CD14-positive monocyte (primary cell): ENCODE measurements at regions not wholly inside any gene's neighbourhood (a gene's known extent, or its start where the extent isn't known, plus 50 kb on each side); places are given as distances from the start of the nearest gene placed in this dataset.
"Not testable (repeated sequence)": the region's sequence is repeated elsewhere in the genome, so short reads cannot be mapped to it uniquely, and the experiment has no call there.

Experiments
- DNase-seq, 3 donors: peaks; one replicate each; pipeline ENCODE4 v3.0.0-alpha.2; 2011 to 2022
- H2AFZ ChIP-seq: 2 replicates; pipeline ENCODE4 v1.6.0; 2012; ENCODE audit warnings: mild to moderate bottlenecking, low read depth, low read length, inconsistent platforms; ENCODE audit not compliant: insufficient read depth, poor library complexity, severe bottlenecking
- H3K27ac ChIP-seq, 2 donors: 1 replicate in 1 of 2; 2 replicates in 1 of 2; pipeline ENCODE4 v1.5.1; 2012 to 2013; ENCODE audit warnings: low read length in 2 of 2, control low read depth in 1 of 2, inconsistent platforms in 1 of 2, low read depth in 1 of 2, mild to moderate bottlenecking in 1 of 2
- H3K27me3 ChIP-seq, 2 donors: one replicate each; pipeline versions ENCODE4 v1.6.0 to v1.6.1; 2011 to 2013; ENCODE audit warnings: low read length in 2 of 2; ENCODE audit not compliant: control insufficient read depth in 2 of 2, insufficient read depth in 2 of 2
- H3K36me3 ChIP-seq, 2 donors: replicated peaks in 1 of 2; 1 replicate in 1 of 2; 2 replicates in 1 of 2; pipeline versions ENCODE4 v1.5.1 to v1.6.1; 2012 to 2013; ENCODE audit warnings: low read length in 2 of 2, control low read depth in 1 of 2, inconsistent platforms in 1 of 2, mild to moderate bottlenecking in 1 of 2; ENCODE audit not compliant: insufficient read depth in 2 of 2, control insufficient read depth in 1 of 2
- H3K4me1 ChIP-seq, 2 donors: 1 replicate in 1 of 2; 2 replicates in 1 of 2; pipeline versions ENCODE4 v1.5.1 to v1.6.1; 2012 to 2013; ENCODE audit warnings: low read length in 2 of 2, control low read depth in 1 of 2, inconsistent platforms in 1 of 2, mild to moderate bottlenecking in 1 of 2, moderate library complexity in 1 of 2; ENCODE audit not compliant: insufficient read depth in 2 of 2, control insufficient read depth in 1 of 2
- H3K4me2 ChIP-seq: replicated peaks from 2 replicates; pipeline ENCODE3; 2012; ENCODE audit warnings: low read length, moderate library complexity, mild to moderate bottlenecking; ENCODE audit not compliant: poor library complexity, severe bottlenecking; ENCODE audit errors: extremely low read depth
- H3K4me3 ChIP-seq, 3 experiments: fragments of 200-600 bp in 1 of 3; sonication (generic) in 1 of 3; replicated peaks in 1 of 3; 1 replicate in 2 of 3; 2 replicates in 1 of 3; pipeline ENCODE4 v1.5.1; 2011 to 2013; ENCODE audit warnings: low read length in 3 of 3, mild to moderate bottlenecking in 3 of 3, control low read depth in 2 of 3, low read depth in 2 of 3, inconsistent platforms in 1 of 3, moderate library complexity in 1 of 3
- H3K79me2 ChIP-seq: 2 replicates; pipeline ENCODE4 v1.6.0; 2012; ENCODE audit warnings: mild to moderate bottlenecking, control low read depth, inconsistent platforms, low read length, moderate library complexity; ENCODE audit not compliant: insufficient read depth
- H3K9ac ChIP-seq: 2 replicates; pipeline ENCODE4 v1.6.0; 2017; ENCODE audit warnings: low read length, mild to moderate bottlenecking; ENCODE audit not compliant: insufficient read depth, poor library complexity, severe bottlenecking
- H3K9me3 ChIP-seq, 2 donors: replicated peaks in 1 of 2; 1 replicate in 1 of 2; 2 replicates in 1 of 2; pipeline versions ENCODE4 v1.5.1 to v1.6.1; 2012 to 2013; ENCODE audit warnings: low read length in 2 of 2, control low read depth in 1 of 2; ENCODE audit not compliant: control insufficient read depth in 1 of 2, insufficient read depth in 1 of 2
- H4K20me1 ChIP-seq: 2 replicates; pipeline ENCODE4 v1.6.0; 2012; ENCODE audit warnings: mild to moderate bottlenecking, low read length, control low read depth, moderate library complexity; ENCODE audit not compliant: insufficient read depth
- H3K27ac Mint-ChIP-seq, 7 donors: one replicate each; pipeline ENCODE4 v1.8.0; 2020; ENCODE audit warnings: mild to moderate bottlenecking in 7 of 7, mixed read lengths in 7 of 7, moderate library complexity in 6 of 7, inconsistent platforms in 2 of 7
- H3K27me3 Mint-ChIP-seq, 3 donors: one replicate each; pipeline ENCODE4 v1.8.0; 2021 to 2022; ENCODE audit warnings: low read depth in 3 of 3, mild to moderate bottlenecking in 3 of 3, mixed read lengths in 3 of 3, moderate library complexity in 3 of 3, inconsistent platforms in 1 of 3
- H3K36me3 Mint-ChIP-seq, 2 donors: one replicate each; pipeline ENCODE4 v1.8.0; 2020; ENCODE audit warnings: mixed read lengths in 2 of 2, inconsistent platforms in 1 of 2, mild to moderate bottlenecking in 1 of 2
- H3K4me1 Mint-ChIP-seq: one replicate; pipeline ENCODE4 v1.8.0; 2020; ENCODE audit warnings: mild to moderate bottlenecking, mixed read lengths
- H3K4me3 Mint-ChIP-seq, 2 donors: one replicate each; pipeline ENCODE4 v1.8.0; 2020; ENCODE audit warnings: mild to moderate bottlenecking in 2 of 2, mixed read lengths in 2 of 2, moderate library complexity in 1 of 2
- H3K9me3 Mint-ChIP-seq, 7 donors: one replicate each; pipeline ENCODE4 v1.8.0; 2020 to 2022; ENCODE audit warnings: mixed read lengths in 7 of 7, mild to moderate bottlenecking in 6 of 7, moderate library complexity in 6 of 7, inconsistent platforms in 2 of 7
- CTCF ChIP-seq: fragments of 200-600 bp; IDR thresholded peaks from one replicate; pipeline ENCODE4 v1.8.0; 2022; ENCODE audit warnings: antibody characterized with exemption, mild to moderate bottlenecking
- WGBS: methylation state at CpG from one replicate; pipeline ENCODE4 v1.1.5; 2013; ENCODE audit warnings: missing lambda C conversion rate; ENCODE audit not compliant: insufficient coverage; 5-methylcytosine and 5-hydroxymethylcytosine counted together
- intact Hi-C, 2 donors: fragments of 100-400 bp; cut with micrococcal nuclease; formaldehyde crosslinking; loops; one replicate each; pipeline versions ENCODE4 v1.15.0 to v1.15.1; 2023

GRCh38 chr1:238690415-238690814 is 696.0 kb upstream of the CHRM3 start:
- intact Hi-C loops: no loop called here
- Mint-ChIP-seq H3K4me3 (no peak overlapping the region), H3K9me3 (peaks cover 0 to 2% (median 0%) of the 10 kb centered on the region in 7 donors)

GRCh38 chr1:238684576-238684975 is 701.8 kb upstream of the CHRM3 start:
- H3K4me2 ChIP-seq, H4K20me1 ChIP-seq, H3K36me3 ChIP-seq, H3K27ac ChIP-seq, H3K27me3 ChIP-seq, H3K79me2 ChIP-seq, H3K4me3 ChIP-seq, H3K9me3 ChIP-seq, H3K27me3 Mint-ChIP-seq, intact Hi-C loops, H2AFZ ChIP-seq, H3K9ac ChIP-seq, H3K4me3 Mint-ChIP-seq, H3K4me1 ChIP-seq, DNase-seq, H3K36me3 Mint-ChIP-seq, H3K4me1 Mint-ChIP-seq, H3K27ac Mint-ChIP-seq: not testable (repeated sequence)
- peaks cover 11 to 30% (median 20%) of the 10 kb centered on the region in 7 donors for H3K9me3 Mint-ChIP-seq
- WGBS: 95% methylated on average over 25 of the region's 27 CpGs

More at GRCh38 chr1:238690415-238690814, 696.0 kb upstream of the CHRM3 start:
- Histone ChIP-seq H3K27ac (no peak overlapping the region), H2AFZ (no peak overlapping the region), H3K27me3 (no peaks in the 10 kb centered on the region), H3K9me3 (no peaks in the 10 kb centered on the region), H3K4me3 (no peak overlapping the region), H3K9ac (no peak overlapping the region), H3K36me3 (no peaks in the 10 kb centered on the region), H3K79me2 (no peaks in the 10 kb centered on the region), H3K4me2 (no peak overlapping the region), H4K20me1 (no peaks in the 10 kb centered on the region), H3K4me1 (no peaks in the 10 kb centered on the region)
- no peaks in the 10 kb centered on the region for H3K36me3 Mint-ChIP-seq
- no peaks in the 10 kb centered on the region for H3K4me1 Mint-ChIP-seq
- H3K27me3 Mint-ChIP-seq: no peaks in the 10 kb centered on the region
- H3K27ac Mint-ChIP-seq: peak overlapping the region in 1 of 7 donors; percentile 18
- TF ChIP-seq CTCF: no peak
- DNase-seq: no peak
